HG03521 (cell line): ENCODE measurements at regions not wholly inside any gene's neighbourhood (a gene's known extent, or its start where the extent isn't known, plus 50 kb on each side); places are given as distances from the start of the nearest gene placed in this dataset.
"Not testable (repeated sequence)": the region's sequence is repeated elsewhere in the genome, so short reads cannot be mapped to it uniquely, and the experiment has no call there.

Experiments
- ATAC-seq: cut with Tn5 transposase; IDR thresholded peaks from one replicate; pipeline ENCODE4 v1.9.1; 2021; ENCODE audit warnings: mild to moderate bottlenecking, moderate library complexity; ENCODE audit not compliant: unreplicated experiment

DNA sequence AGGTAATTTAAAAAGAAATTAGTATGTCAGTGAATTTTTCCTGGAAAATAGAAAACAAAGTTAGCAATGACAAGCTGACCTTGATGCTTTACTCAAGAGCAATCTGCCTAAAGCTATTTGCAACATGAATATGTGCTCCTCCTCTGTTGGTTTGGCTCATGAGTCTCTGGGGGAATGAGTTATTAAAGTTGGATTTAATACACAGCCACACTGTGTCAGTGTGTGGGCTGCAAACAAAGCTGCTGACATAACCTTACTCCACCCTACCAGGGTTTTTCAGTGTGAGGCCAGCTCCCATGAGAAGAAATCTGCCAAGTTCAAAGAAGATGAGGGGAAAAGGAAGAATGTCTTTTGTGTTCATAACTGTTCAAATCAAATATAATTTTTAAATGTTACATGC lies 280.5 kb downstream of the TLL1 start:
- no peak for ATAC-seq

DNA sequence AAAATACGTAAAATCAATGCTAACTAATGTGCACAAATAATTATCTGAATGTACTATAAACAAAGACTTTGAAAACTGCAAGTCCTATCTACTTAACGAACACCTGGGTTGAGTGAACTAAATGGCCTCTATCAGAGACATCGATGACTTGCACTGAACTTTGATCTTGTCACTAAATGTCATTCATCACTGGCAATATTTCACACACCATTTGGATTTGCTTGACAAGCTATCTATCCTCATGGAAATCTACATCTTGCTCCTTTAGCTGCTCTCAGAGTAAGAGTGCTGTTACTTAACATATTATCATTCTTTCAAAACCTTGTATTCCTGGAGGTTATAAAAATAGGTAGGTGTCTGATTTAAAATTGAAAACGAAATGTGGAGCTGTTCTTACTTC lies 289.3 kb downstream of the TLL1 start:
- no peak for ATAC-seq

DNA sequence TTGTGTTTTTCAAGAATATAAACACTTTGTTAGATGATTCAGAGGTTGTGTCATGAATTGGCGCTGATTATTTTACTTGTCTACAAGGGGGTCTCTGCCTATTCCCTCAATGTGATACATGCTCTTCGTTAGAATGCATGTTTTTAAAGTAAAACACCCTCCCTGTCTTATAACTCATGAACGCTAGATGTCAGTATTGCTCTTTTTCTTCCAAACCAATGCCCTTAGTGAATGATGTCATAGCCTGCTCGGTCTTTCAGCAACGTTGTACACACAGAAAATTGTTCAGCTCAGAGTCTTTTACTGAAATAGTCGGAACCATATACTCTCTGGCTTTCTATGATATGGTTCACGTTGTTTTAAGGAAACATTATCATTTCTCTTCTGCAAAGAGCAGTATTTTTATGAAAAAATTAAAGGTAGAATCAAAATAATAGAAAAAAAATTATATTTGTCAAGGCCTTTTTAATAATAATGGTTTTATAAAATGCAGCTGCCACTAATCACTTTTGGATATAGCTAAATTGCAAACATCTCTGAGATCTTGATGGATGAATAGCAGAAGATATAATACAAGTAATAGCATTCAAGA lies 292.9 kb downstream of the TLL1 start:
- ATAC-seq = peak; percentile 96

DNA sequence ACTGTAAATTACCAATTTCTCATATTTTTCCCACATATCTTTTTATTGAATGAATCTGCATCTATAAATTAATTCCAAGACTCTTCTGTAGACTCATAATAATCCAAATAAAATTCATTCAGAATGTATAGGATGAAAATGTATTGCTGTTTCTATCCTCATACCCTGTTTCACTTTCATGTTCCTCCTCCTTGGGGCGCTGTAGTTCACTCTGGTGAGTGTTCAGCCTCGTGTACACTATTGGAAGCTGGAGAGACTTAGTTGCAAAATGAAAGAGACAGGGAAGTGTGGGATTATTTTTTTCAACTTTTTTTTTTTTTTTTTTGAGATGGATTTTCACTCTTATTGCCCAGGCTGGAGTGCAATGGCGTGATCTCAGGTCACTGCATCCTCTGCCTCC lies 296.1 kb downstream of the TLL1 start:
- ATAC-seq = no peak

DNA sequence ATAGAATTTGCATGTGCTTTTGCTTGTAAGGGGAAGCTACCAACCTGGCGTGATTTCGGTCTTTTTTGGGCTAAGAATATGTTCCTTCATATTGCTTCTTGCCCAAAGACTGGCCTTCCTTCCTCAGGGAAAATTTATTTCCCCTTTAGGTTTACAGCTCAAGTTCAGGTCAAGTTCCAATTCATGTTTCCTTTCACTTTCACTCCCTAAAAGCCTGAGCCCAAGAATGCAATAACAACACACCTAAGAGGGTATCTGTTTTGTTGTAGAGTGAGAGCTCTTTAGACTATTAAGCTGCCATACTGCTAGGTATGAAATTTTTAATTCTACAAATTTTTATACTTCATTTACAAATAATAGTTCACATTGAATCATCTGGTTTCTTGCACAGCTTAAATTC lies 299.6 kb downstream of the TLL1 start:
- ATAC-seq = no peak

DNA sequence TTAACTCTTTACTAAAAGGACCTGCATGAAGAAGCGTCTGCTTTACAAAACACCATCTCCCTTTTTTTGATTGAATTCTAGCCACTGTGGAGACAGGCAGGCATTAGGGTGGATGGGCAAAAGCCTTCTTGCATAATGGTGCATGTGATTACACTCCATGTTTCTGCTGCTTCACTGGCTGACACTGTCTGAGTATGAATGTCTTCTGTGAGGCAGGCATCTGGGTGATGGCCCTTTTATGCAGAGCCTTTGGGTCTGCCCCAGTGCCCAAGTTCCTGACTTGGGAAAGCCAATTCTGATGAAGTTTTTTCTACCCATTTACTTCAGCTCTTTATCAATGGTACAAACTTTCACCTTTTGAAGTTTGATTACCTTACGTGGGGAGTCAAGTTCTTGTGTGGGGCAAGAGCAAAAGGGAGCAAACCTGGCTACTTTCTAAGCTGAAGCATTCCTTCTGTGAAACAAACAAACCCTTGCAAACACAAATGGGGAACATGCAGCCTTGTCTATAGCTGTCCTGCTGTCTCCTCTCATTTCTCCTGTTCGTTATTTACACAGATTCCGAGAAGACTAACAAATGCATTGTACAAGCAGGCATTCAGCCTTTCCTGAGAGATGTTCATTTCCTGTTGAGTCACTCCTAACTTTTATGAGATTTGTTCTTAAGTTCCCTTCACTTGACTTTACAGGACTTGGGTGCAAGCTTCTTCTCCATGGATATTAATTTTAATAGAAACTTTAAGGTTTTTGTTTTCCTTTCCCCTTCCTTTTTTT lies 301.9 kb downstream of the TLL1 start:
- ATAC-seq = no peak

DNA sequence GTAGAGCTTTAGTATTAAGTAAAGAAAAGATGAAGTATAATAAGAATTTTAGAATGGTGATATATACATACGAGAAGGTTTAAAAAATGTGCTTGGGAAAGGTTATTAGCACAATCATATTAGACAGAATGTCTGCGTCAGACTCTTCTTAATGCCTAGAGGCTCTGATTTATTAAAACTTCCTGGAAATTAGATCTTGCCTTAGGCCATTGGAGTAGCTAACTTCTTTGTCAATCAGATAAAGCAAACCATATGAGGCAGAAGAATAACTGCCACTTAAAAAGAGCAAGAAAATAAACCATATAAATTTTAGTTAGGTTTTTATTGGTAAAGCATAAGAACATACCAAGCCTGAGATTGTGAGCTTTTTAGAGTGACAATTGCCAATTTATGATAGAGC lies 309.1 kb downstream of the TLL1 start:
- no peak for ATAC-seq

DNA sequence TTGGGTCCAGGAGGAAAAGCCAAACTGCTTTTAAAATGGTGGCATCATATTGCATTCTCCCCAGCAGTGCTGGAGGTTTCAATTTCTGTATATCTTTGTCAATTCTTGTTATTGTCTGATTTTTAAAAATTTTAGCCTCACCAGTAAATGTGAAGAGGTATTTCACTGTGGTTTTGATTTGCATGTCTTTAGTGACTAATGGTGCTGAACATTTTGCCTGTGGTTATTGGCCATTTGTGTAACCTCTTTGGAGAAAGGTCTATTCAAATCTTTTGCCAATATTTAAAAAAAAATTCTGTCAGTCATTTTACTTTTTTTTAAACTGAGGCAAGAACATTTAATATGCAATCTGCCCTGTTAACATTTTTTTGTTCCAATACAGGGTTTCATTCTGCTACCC lies 322.1 kb downstream of the TLL1 start:
- no peak for ATAC-seq

DNA sequence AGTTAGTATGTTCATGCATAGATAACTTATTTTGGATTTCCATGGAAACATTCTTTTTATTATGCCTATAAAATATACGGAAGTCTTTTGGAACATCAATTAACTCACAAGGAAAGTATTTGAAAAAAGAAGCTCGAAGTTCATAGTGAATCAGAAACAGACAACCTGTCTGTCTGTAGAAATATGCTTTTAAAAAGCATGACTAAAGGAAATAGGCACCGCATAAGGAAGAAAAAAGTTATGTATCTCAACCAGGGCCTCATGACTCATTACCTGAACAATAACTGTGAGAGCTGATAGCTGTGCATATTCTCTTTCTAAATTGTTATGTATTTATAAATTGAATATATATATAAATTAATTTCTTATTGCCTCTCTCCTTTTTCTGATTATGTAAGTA lies 324.1 kb downstream of the TLL1 start:
- no peak for ATAC-seq

DNA sequence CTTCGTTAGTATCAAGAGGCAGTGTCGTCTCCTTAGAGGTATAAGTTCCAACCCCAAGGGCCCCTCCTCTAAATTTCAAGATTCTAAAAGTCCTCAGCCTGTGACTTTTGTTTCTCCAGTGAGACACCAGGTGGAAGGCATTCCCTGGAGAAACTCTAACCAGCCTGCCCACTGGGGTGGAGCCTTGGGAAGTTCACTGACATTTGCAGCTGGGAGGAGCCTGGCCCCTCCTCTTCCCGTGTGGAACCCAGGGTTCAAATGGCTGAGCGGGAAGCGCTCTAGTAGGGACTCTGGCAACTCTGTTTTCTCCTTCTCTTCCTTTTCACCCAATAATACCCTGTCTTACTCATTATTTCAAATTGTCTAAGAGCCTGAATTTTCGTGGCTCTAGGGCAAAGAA lies 325.0 kb downstream of the TLL1 start:
- no peak for ATAC-seq

DNA sequence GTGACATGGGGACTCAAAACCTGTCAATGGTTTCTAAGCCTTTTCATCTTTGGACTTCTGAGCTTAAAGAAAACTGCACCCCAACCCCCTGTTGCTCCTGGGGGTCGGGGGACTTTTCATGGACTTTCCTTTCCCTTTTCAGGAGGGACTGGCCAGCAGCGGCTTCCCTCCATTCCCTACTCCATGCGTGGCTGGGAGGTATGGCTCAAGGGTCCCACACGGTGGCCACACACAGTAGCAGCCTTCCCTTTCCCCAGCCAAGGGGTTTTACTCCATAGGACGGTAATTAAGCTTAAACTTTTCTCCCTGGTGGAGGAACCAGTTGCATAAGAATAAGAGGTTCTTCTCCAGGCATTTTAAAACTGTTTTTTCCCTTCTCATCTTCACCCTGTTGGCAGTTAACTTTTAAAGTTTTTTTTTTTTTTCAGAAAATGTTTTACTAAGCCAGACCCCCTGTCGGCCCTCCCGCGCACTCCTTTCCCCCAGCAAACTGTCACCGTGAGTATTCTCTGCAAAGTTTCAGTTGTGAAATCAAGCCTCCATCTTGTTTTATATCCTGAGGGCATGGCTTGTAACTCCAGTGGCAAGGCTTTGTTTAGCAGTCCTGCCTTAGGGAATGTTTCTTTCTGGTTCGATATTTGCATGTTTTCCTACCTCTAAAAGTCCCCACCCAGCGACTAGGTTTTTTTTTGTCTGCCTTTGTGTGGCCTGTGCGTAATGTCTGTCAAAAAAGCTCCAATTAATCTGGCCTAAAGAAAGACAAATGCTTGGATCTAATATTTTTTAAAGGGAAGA lies 325.7 kb downstream of the TLL1 start:
- no peak for ATAC-seq

DNA sequence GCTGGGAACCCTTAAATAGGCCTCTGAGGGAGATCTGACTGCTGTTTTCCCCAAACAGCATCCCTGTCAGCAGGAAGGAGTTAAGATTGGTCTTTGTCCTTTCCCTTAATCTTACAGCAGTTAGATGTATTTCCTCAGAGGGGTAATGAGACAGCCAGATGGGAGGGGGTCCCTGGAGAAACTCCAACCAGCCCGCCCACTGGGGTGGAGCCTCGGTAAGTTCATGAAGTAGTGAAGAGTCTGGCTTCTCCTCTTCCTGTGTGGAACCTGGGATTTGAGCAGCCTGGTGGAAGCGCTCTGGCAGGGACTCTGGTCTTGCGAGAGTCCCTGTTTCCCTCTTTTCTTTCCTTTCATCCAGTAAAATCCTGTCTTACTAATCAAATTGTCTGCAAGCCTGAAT lies 330.0 kb downstream of the TLL1 start:
- ATAC-seq = no peak

DNA sequence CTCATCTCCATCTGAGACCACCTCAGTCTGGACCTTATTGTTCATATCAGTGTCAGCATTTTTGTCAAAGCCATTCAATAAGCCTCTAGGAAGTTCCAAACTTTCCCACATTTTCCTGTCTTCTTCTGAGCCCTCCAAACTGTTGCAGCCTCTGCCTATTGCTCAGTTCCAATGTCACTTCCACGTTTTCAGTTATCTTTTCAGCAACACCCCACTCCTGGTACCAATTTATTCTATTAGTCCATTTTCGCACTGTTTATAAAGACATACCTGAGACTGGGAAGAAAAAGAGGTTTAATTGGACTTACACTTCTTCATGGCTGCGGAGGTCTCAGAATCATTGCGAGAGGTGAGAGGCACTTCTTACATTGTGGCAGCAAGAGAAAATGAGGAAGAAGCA lies 339.3 kb downstream of the TLL1 start:
- not testable (repeated sequence) for ATAC-seq

DNA sequence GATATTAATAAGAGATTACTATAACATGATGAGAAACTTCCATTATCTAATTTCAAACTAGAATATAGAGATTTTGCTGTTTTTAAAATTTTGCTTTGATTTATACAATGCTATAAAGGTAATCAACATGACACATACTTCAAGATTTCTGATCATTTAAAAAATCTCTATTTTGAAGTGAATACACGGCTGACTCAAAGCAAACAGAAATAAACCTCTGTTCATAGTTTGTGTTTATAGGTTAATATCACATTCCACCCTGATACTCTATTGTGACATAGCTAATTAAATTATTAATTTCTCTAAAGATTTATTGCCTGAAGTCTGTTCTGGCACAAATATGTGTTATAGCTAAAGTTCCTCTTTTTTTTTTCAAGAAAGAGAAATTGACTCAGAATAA lies 349.2 kb downstream of the TLL1 start:
- no peak for ATAC-seq

DNA sequence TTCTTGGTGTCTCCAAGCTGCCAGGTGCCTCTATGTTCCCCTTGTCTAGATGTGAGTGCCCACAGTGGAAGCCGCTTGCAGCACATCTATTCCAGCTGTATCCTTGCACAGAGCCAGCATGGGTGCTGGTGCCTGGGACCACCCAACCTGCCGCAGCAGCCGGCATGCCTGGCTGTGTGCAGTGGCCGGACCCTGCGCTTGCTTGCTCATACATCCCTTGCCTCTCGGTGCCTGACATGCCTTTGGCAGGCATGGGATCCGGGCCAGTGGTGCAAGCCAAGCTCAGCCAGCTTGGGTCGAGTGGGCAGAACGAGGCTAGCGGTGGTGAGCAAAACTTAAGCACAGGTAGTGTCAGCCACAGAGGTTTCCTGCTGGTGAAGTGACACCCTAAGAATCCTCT lies 355.1 kb downstream of the TLL1 start:
- ATAC-seq = no peak

DNA sequence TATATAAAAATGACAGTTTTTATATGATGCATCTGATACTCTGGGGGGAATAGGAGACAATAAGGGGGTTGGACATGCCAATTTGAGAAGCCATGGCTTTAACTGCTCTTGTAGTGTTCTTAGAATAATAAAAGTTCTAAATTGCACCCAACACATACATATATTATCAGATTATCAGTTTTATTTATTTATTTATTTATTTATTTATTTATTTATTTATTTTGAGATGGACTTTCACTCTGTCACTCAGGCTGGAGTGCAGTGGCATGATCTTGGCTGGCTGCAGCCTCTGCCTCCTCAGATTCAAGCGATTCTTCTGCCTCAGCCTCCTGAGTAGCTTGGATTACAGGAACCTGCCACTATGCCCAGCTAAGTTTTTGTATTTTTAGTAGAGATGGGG lies 356.8 kb downstream of the TLL1 start:
- ATAC-seq = no peak

DNA sequence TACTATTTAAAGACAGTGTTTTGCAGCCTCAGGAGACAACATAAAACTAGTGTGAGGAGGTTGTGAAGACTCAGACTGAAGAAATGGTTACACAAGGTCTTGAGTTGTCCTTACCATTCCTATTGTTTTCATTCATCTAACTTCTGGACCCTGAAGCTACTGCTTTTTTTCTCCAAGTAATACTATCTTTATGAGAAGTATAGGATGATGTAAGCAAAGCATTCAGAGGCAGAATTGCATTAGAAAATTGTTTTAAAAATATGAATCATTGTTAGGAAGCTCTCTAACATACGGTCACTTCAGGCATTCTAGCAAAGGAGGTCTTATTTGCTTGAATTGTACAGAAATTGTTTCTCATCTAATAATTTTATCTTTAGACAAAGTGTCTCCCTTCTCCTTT lies 357.8 kb downstream of the TLL1 start:
- no peak for ATAC-seq

DNA sequence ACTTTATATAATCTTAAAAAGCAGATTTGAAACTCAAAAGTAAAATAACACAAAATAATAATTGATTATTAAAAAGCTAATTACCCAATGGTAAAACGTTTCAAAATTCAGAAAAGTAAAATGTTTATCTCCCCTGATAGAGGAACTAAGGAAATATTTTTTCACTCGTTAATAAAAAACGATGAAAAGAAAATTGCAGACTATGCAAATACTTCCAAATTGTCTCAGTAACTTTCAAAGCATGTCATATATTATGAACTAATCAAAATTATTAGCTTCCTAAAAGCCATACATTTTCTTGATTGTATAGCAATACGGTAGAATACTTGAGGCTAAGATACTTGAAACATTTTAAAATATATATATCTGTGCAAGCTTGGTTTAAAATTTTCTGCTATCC lies 366.3 kb downstream of the TLL1 start:
- ATAC-seq = no peak

DNA sequence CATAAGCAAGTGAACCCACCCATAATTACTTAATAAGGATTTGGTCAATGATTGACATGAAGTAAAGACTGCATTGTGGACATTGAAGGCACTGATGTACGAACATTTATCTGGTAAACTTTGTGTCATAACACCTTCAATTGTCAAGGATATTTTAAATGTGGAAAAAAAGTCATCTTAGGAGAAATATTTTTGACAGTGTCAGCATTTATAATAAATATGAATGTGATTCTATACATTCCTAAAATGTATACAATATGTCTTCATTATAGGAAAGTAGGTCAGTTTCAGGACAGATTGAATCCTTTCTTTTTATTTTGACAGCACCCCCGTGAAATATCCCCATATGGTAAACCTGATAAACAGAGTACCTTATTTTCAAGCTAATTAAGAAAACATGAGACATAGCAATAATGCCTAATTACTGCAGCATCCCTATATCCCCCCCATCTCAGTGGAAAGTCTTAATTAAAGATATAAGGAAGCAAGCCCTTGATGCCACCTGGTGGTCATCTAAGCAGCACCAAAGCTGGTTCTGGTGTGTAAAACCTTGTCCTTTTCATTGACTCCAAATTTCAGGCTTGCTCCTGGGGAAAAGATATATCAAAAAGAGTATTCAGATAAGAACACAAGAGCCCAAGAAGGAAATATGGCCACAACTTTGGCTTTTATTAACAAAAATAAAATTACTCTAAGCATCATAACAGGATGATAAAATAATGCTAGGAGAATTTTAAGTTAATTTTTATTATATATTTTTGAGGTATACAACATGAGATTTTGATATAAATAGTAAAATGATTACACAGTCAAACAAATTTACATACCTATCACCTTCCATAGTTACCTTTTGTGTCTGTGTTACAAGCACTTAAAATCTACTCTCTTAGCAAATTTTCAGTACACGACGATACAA lies 379.7 kb downstream of the TLL1 start:
- no peak for ATAC-seq

DNA sequence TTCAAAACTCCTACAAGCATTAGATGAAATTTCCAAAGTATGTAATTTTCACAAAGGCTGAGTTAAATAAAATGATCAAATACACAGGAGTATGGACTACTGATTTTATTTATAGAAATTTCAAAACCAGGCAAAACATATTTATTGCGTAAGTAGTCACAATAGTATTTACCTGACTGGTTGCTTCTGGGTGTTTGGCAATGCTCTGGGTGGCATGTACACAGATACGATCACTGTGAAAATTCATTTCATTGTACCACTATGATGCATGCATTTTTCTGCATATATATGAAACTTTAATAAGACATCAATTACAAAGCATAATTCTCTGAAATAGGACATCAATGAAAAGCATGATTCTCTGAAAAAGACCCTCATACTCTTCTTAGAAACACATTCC lies 384.2 kb downstream of the TLL1 start:
- no peak for ATAC-seq

DNA sequence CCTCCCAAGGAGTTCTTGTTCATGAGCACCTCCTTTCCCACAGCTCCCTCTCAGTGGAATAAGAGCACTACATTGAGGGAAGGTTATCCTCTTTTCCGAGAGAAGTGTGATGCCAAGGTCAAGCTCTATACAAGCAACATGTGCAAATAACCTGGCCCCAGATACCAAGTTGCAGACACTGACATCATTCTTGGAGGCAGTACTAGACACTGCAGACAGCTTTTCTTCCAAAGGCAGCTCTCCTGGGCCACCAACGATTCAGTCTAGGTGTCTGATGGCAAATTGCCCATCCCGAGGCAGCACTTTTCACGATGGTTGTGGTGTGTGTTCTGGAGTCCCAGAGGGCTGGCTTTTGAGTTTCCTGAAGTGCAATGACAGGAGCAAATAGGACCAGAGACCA lies 384.9 kb downstream of the TLL1 start:
- ATAC-seq = no peak
